GM18502 (cell line): ENCODE measurements at regions not wholly inside any gene's neighbourhood (a gene's known extent, or its start where the extent isn't known, plus 50 kb on each side); places are given as distances from the start of the nearest gene placed in this dataset.

ENCODE experiments used
- ATAC-seq: cut with Tn5 transposase; IDR thresholded peaks from one replicate; pipeline ENCODE4 v1.9.1; 2021; ENCODE audit warnings: mild to moderate bottlenecking; ENCODE audit not compliant: unreplicated experiment, poor library complexity

DNA sequence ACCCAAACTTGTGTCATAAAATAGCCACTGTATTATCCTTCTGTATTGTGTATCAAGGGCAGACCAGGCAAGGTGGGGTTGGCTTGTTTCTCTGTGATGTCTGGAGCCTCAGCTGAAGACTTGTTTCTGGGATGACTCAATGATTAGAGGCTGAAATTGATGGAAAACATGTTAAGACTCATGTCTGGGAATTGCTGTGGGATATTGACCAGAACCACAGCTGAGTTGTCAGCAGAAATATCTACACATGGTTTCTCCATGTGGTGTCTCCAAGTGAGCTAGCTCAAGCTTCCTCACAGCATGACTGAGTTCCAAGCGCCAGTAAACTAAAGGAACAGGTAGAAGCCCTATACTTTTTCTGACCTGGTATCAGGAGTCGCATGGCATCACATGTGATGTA, 128.5 kb upstream of the SYNDIG1 start:
- no peak for ATAC-seq

DNA sequence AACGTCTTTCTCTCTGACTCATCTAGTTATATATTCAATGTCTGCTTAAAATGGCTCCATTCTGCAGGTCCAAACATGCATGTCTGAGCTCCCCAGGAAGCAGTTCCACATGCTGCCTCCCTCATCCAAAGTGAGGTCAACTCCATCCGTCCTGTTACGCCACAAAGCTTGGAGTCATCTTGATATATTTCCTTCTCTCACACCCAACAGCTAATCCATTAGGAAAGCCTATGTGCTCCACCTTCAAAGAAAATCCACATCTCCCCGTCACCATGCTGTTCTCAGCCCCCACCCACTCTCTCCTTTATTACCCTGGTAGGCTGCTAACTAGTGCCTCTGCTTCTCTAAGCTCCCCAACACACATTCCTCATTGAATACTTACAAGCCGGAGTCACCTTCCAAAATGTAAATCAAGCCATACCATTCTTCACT, 130.2 kb upstream of the SYNDIG1 start:
- ATAC-seq, result no peak

- ATAC-seq, result no peak
Observed at GRCh38 chr20:24337551-24337950, 131.9 kb upstream of the SYNDIG1 start.

- ATAC-seq, result no peak
Observed at GRCh38 chr20:24337069-24337468, 132.4 kb upstream of the SYNDIG1 start.

GRCh38 chr20:24334830-24335229, 134.6 kb upstream of the SYNDIG1 start:
- ATAC-seq, result no peak

DNA sequence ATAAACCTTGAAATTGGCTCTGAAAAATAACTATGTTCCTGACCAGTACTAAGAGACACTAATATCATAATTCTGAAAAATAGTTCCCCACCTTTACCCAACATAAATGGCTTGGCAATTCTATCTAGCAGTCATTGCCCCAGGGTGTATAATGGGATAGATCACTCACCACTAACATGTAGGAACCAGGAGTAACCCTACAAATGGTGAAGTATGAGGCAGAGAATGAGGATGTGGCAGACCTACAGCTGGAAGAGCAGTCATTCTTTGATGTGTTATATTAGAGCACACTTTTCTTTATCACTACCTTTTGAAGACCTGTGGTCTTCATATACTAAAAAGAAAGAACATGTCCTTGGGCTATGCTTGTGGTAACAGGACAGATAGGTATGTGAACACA, 136.5 kb upstream of the SYNDIG1 start:
- ATAC-seq, result no peak

- ATAC-seq, result no peak
Observed at GRCh38 chr20:24331939-24332338, 137.5 kb upstream of the SYNDIG1 start.

DNA sequence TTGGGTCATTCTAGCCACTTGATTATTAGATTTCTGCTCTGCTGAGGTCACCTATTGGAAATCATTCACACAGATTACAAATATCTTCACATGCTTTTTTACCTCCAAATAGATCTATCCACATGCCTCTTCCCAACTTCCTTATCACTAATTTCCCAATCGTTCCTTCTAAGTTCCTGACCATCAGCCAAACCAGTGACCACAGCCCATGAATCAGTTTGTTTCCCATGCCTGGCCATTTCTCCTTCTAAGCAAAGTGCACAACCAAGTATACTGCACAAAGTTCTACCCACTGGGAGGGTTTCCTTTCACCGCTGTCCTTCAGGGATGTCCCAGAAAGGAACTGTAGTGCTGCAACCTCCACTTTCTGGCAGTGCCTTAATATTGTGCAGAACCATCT, 140.5 kb upstream of the SYNDIG1 start:
- ATAC-seq, result no peak

DNA sequence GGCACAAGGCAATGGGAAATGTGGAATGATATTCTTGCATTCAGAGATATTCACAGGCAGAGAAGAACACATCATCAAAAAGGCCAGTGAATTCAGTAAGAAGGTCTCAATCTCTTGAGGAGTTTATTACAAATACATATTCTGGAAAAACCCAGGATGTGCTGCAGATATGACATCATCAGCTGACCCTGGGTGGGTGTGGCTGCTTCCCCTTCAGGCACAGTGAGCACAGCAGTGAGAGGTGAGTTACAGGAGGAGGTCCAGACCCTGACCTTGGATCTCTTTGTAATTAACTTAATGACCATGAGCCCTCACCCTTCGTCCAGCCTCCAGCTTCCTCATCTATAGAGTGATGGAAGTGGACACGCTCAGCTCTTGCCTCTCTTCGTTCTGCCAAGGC, 147.5 kb upstream of the SYNDIG1 start:
- no peak for ATAC-seq

GRCh38 chr20:24318569-24319352, 150.7 kb upstream of the SYNDIG1 start:
- no peak for ATAC-seq

DNA sequence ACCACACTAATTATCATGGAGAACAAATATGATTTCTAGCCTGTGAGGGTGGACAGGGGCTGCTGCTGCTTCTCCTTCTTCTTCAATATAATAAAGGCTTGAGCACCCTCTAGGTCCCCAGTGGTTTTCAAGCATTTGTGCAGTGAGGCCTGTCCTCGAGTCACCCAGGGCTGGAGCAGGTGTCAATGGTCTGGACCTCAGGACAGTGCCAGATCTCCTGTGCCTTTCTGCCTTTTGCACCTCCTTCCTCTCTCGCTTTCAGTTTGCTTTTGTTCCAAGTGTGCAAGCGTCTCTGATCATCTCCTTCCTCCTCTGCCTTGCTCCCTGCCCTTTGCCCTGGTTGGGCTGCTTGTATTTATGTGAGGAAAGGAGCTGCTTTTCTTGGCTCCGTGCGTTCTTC, 152.2 kb upstream of the SYNDIG1 start:
- ATAC-seq, result no peak

GRCh38 chr20:24316731-24317130, 152.7 kb upstream of the SYNDIG1 start:
- no peak for ATAC-seq

GRCh38 chr20:24314053-24314452, 155.4 kb upstream of the SYNDIG1 start:
- no peak for ATAC-seq

DNA sequence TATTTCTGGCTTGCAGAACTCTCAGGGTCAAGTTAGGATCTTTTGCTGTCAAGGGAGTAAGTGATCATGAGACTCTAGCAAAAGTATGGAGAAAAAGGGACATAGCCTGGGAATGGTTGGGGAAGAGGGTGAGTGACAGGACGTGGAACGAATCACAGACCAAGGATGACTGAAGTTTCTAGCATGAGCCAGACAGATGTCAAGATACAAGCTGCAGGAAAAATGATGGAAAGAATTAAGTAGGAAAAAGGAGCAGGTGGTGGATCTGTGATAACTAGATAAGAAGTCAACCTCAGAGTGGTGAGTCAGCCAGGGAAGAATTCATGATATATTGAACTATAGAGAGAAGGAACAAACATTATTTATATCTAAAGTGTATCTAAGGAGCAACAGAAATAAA, 159.8 kb upstream of the SYNDIG1 start:
- ATAC-seq, result no peak

DNA sequence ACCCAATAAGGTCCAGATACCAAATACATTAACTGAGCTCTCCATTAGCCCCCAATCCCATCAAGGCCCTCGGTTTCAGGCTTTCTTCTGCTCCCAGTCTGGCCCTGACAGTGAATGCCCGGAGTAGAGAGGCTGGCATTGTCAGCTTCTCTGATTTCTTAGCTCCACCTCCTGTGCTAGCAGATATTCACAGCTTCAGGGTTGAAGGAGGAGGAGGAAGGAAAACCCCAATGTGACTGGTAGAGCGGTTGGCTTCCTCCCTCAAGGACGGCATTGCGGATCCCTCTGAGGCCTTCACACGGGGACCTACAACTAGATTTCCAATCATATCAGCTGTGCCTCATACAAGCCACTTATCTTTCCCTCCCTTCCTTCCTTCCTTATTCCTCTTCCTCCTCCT, 164.1 kb upstream of the SYNDIG1 start:
- no peak for ATAC-seq

DNA sequence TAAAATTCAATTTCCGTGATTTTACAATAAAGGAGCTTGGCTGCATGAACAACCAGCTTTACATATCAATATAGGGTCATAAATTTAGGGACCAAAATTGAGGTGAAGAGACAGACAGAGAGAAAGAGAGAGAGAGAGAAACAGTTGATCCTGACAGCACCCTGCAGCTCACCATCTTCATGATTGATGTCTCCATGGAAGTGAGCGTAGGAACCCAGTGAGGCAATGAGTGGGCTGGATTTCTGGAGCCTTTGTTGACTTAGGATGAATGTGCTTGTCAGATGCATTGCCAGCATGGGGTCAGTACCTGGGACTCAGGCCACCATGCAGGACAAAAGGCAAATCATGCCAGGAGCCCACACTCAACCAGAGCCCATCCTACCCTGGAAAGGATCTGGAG, 165.1 kb upstream of the SYNDIG1 start:
- no peak for ATAC-seq

DNA sequence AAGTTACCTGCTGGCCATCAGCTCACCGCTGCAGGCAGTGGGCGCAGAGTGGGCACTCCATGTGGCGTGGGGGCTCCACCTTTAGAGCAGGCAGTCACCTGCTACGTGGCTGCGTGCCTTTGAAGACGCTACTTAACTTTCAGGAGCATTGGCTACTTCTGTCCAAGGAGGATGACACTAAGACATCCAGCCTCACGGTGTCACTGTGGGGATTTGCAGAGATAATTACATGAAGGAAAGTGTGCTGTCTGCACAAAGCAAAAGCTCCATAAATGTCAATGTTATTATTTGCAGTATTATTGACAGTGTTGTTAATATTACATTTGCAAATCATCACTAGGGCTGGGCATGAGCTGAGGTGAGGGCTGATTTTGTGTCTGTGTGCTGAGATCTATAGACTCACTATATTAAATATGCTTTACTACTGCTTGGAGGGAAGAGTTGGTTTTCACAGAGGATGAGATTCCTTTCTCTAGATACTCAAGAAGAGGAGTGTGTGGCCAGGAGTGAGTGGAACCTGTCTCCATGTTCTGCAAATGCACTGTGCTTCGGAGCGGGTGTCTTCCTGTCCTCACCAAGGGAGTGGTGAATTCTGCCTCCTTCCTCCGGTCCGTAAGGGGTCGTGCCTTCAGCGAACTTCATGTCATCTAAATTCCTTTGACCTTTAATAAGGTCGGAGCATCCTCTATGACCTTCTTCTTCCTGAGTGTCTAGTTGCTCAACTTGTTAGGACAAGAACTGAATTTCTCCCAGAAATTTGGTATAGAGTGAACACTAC, 165.8 kb upstream of the SYNDIG1 start:
- ATAC-seq, result no peak

GRCh38 chr20:24297993-24298392, 171.4 kb upstream of the SYNDIG1 start:
- ATAC-seq, result no peak

- no peak for ATAC-seq
Observed at GRCh38 chr20:24296477-24297261, 172.8 kb upstream of the SYNDIG1 start.

- ATAC-seq, result no peak
Observed at GRCh38 chr20:24291014-24291413, 178.4 kb upstream of the SYNDIG1 start.
